ENCODE measurements at regions not wholly inside any gene's neighbourhood (a gene's known extent, or its start where the extent isn't known, plus 50 kb on each side); places are given as distances from the start of the nearest gene placed in this dataset.

DNA sequence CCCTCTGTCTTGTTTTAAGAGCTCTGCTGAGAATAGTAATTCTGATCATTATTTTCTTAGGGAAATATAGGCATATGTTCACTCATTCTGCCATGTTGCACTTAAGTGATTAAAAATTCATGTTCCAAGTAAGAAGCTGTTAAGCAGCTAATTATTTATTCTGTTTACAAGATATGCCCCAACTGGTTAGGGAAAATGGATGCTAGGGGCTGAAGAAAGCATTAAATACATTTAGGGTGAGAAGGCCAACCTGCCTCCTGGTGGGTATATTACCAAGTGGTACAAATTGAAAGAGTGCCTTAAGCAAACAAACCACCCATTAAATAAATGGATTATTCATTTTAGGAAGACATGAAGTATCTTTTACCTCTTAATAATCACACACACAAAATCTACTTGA is 392.6 kb upstream of the EPHA5 start:
- H3K4me3 ChIP-seq: no peak overlapping the region
- no peak overlapping the region for H3K27ac ChIP-seq
- intact Hi-C loops (cut with DNase I): no loop called here
- TF ChIP-seq POLR2A (IDR thresholded peaks at IDR 0.05): no peak
- TF ChIP-seq, protein P1, sequence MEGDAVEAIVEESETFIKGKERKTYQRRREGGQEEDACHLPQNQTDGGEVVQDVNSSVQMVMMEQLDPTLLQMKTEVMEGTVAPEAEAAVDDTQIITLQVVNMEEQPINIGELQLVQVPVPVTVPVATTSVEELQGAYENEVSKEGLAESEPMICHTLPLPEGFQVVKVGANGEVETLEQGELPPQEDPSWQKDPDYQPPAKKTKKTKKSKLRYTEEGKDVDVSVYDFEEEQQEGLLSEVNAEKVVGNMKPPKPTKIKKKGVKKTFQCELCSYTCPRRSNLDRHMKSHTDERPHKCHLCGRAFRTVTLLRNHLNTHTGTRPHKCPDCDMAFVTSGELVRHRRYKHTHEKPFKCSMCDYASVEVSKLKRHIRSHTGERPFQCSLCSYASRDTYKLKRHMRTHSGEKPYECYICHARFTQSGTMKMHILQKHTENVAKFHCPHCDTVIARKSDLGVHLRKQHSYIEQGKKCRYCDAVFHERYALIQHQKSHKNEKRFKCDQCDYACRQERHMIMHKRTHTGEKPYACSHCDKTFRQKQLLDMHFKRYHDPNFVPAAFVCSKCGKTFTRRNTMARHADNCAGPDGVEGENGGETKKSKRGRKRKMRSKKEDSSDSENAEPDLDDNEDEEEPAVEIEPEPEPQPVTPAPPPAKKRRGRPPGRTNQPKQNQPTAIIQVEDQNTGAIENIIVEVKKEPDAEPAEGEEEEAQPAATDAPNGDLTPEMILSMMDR (IDR thresholded peaks at IDR 0.05): no peak
- no peaks in the 10 kb centered on the region for H3K9me3 ChIP-seq
- ATAC-seq (no peak), DNase-seq (no peak)
- no peaks in the 10 kb centered on the region for H3K27me3 ChIP-seq
- no peaks in the 10 kb centered on the region for H3K36me3 ChIP-seq (replicated peaks in 1 of 2; ENCODE audit: insufficient read depth in 1 of 2, low read depth in 2 of 2)
- H3K4me1 ChIP-seq: no peaks in the 10 kb centered on the region

DNA sequence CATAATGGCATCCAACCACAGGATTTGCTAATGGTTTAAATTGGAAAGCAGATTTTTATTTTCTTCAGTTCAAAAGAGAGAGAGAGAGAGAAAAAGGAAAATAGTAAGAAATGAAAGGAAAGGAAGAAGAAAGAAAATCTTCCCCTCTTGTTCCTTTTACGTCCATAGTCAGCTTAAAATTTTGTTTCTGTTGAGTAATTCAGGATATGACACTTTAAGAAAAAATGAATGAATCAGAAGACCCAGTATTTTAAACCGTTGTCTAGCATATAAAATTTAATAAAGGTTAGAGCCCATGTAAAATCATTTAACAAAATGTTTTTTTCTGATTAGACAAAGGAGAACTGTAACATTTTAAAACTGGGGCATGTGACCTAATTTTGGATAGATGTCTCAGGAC is 391.8 kb upstream of the EPHA5 start:
- H3K27me3 ChIP-seq: no peaks in the 10 kb centered on the region
- no peaks in the 10 kb centered on the region for H3K4me1 ChIP-seq
- DNase-seq: no peak
- no peaks in the 10 kb centered on the region for H3K36me3 ChIP-seq (replicated peaks in 1 of 2; ENCODE audit: insufficient read depth in 1 of 2, low read depth in 2 of 2)
- intact Hi-C loops (cut with DNase I): no loop called here
- H3K4me3 ChIP-seq: no peak overlapping the region
- TF ChIP-seq, protein P1 (IDR thresholded peaks at IDR 0.05): no peak
- TF ChIP-seq POLR2A (IDR thresholded peaks at IDR 0.05): no peak
- no peak for ATAC-seq
- 56 to 62% methylated on average over 2 of the region's 2 CpGs for WGBS, 2 donors
- H3K27ac ChIP-seq: no peak overlapping the region
- no peaks in the 10 kb centered on the region for H3K9me3 ChIP-seq

DNA sequence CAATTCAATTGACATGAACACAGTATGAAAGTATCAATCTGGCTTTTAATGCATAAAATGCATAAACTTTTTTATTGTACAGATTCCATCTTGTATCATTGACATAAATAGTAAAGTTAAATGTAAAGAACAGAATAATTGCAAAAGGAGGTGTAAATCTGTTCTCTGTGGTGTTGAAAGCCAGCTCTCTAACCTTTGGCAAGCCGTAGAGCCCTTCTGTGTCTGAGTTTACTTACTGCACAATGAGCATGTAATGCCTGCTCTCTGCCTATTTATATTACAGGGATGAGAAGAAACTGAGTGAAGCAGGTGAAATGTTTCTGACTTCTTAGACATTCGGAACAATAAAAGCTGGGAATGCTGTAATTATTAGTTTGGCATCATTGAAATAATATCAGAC is 389.3 kb upstream of the EPHA5 start:
- no peaks in the 10 kb centered on the region for H3K36me3 ChIP-seq (replicated peaks in 1 of 2; ENCODE audit: insufficient read depth in 1 of 2, low read depth in 2 of 2)
- no peak overlapping the region for H3K4me3 ChIP-seq
- H3K9me3 ChIP-seq: no peaks in the 10 kb centered on the region
- 37 to 40% methylated on average over 2 of the region's 2 CpGs for WGBS, 2 donors
- ATAC-seq (no peak), DNase-seq (no peak)
- H3K27me3 ChIP-seq: no peaks in the 10 kb centered on the region
- no peak for TF ChIP-seq POLR2A (IDR thresholded peaks at IDR 0.05)
- TF ChIP-seq, protein P1 (IDR thresholded peaks at IDR 0.05): no peak
- no peak overlapping the region for H3K27ac ChIP-seq
- no peaks in the 10 kb centered on the region for H3K4me1 ChIP-seq
- intact Hi-C loops (cut with DNase I): no loop called here

DNA sequence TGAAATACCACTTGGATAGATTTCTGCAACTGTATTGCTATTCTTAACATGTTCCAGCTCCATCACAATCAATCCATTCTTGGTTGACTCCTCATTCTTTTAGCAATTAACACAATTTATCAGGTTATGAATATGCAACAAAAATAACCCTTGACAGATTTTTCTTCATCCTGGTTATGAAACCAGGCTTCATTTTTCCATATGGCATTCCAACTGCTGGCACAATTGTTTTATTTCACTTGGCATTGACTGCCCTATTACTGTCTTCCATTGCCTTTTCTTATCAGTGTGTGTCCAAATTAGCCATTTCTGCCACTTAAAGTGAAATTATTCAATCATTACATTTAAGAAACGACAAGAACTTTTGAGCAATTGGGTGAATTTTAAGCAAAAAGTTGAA is 388.8 kb upstream of the EPHA5 start:
- Histone ChIP-seq H3K4me3 (no peak overlapping the region), H3K36me3 (replicated peaks in 1 of 2; ENCODE audit: insufficient read depth in 1 of 2, low read depth in 2 of 2) (no peaks in the 10 kb centered on the region), H3K4me1 (no peaks in the 10 kb centered on the region), H3K27me3 (no peaks in the 10 kb centered on the region), H3K9me3 (no peaks in the 10 kb centered on the region), H3K27ac (no peak overlapping the region)
- TF ChIP-seq, protein P1 (IDR thresholded peaks at IDR 0.05): no peak
- no peak for TF ChIP-seq POLR2A (IDR thresholded peaks at IDR 0.05)
- no peak for ATAC-seq
- WGBS, 2 donors: 26 to 33% methylated on average over 1 of the region's 1 CpG
- intact Hi-C loops (cut with DNase I): no loop called here
- DNase-seq: no peak

DNA sequence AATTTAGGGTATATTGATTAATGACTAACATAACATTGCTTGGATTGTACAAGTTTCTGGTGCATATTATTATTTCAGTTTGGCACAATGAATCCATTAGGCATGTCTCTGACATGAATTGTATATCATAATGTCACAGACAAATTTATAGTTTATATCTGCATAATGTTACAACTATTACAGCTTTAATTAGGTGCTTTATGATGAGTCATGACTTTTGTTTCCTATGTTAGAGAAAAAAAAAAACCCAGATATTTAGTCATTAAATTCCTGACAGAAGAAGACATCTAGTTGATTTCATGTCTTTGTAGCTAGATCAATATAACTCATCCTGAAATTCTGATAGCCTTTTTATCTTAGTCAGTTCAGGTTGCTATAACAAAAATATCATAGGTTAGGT is 385.7 kb upstream of the EPHA5 start:
- Histone ChIP-seq H3K36me3 (replicated peaks in 1 of 2; ENCODE audit: insufficient read depth in 1 of 2, low read depth in 2 of 2) (no peaks in the 10 kb centered on the region), H3K9me3 (no peaks in the 10 kb centered on the region), H3K4me3 (no peak overlapping the region), H3K27me3 (no peaks in the 10 kb centered on the region), H3K4me1 (no peaks in the 10 kb centered on the region), H3K27ac (no peak overlapping the region)
- DNase-seq (no peak), ATAC-seq (no peak)
- TF ChIP-seq, protein P1 (IDR thresholded peaks at IDR 0.05): no peak
- no peak for TF ChIP-seq POLR2A (IDR thresholded peaks at IDR 0.05)
- intact Hi-C loops (cut with DNase I): no loop called here
